Adrenal gland (tissue), 5 donors: ENCODE measurements at regions not wholly inside any gene's neighbourhood (a gene's known extent, or its start where the extent isn't known, plus 50 kb on each side); places are given as distances from the start of the nearest gene placed in this dataset.

Experiments
- POLR2A ChIP-seq, 2 donors: fragments of 450-650 bp; IDR thresholded peaks; one replicate each; pipeline ENCODE4 v1.6.1; 2017; ENCODE audit warnings: antibody characterized with exemption in 2 of 2, mild to moderate bottlenecking in 2 of 2, moderate library complexity in 1 of 2
- TF ChIP-seq, protein P1 (sequence below), 6 experiments: fragments of 450-650 bp in 4 of 6; fragments of 200-600 bp in 2 of 6; sonication (generic) in 1 of 6; IDR thresholded peaks; 1 replicate in 5 of 6; 2 replicates in 1 of 6; pipeline versions ENCODE4 v1.5.1 to v1.8.0; 2016 to 2021; ENCODE audit warnings: antibody characterized with exemption in 6 of 6, mild to moderate bottlenecking in 2 of 6, moderate library complexity in 1 of 6
- donor health status: DM: no; HTN: no; CAD: no.

DNA sequence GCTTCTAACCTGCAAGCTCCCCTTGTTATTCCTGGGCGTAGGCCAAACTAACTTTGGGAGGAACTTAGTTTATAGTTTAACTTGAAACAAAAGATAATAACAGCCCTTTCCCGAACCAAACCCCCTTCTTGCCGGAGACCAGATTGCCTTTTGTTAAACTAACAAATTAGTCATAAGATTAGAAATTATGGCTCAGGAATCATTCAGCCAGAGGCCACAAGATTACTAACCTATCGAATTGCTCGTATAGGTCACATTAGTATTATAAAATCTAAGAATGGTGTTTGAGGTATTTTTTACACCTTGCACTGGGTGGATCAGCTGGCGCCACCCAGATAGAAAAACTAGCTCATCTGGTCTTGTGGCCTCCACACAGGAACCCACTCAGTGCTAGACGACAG is 65.3 kb upstream of the RAP2B start:
- TF ChIP-seq, protein P1, sequence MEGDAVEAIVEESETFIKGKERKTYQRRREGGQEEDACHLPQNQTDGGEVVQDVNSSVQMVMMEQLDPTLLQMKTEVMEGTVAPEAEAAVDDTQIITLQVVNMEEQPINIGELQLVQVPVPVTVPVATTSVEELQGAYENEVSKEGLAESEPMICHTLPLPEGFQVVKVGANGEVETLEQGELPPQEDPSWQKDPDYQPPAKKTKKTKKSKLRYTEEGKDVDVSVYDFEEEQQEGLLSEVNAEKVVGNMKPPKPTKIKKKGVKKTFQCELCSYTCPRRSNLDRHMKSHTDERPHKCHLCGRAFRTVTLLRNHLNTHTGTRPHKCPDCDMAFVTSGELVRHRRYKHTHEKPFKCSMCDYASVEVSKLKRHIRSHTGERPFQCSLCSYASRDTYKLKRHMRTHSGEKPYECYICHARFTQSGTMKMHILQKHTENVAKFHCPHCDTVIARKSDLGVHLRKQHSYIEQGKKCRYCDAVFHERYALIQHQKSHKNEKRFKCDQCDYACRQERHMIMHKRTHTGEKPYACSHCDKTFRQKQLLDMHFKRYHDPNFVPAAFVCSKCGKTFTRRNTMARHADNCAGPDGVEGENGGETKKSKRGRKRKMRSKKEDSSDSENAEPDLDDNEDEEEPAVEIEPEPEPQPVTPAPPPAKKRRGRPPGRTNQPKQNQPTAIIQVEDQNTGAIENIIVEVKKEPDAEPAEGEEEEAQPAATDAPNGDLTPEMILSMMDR (IDR thresholded peaks at IDR 0.05): no peak
- TF ChIP-seq POLR2A (IDR thresholded peaks at IDR 0.05): no peak
